ENCODE measurements at regions not wholly inside any gene's neighbourhood (a gene's known extent, or its start where the extent isn't known, plus 50 kb on each side); places are given as distances from the start of the nearest gene placed in this dataset.

GRCh38 chr13:29654843-29655547 lies 59.5 kb upstream of the SLC7A1 start:
- no peak for DNase-seq

DNA sequence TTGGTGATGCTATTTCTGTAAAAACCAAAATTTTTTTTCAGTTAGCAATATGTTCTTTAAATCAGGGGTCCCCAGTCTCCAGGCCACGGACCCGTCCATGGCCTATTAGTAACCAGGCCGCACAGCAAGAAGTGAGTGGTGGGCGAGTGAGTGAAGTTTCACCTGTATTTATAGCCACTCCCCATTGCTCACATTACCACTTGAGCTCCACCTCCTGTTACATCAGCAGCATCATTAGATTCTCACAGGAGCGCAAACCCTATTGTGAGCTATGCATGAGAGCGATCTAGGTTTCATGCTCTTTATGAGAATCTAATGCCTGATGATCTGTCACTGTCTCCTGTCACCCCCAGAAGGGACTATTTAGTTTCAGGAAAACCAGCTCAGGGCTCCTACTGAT lies 58.9 kb upstream of the SLC7A1 start:
- no peak for DNase-seq

DNA sequence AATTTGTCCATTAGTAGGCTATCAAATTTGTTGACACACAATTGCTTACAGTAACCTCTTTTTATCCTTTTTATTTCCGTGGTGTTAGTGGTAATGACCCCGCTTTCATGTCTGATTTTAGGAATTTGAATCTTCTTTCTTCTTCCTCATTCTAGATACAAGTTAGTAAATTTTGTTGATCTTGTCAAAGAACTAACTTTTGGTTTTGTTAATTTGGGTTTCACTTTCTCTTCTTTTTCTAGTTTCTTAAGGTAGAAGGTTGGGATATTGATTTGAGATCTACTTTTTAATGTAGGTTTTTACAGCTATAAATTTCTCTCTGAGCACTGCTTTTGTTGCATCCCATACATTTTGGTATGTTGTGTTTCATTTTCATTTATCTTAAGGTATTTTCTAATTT lies 53.3 kb upstream of the SLC7A1 start:
- DNase-seq = no peak
